ENCODE measurements at regions not wholly inside any gene's neighbourhood (a gene's known extent, or its start where the extent isn't known, plus 50 kb on each side); places are given as distances from the start of the nearest gene placed in this dataset.
A peak's percentile ranks its signal among the peaks of the same experiment; 100 is the strongest.

DNA sequence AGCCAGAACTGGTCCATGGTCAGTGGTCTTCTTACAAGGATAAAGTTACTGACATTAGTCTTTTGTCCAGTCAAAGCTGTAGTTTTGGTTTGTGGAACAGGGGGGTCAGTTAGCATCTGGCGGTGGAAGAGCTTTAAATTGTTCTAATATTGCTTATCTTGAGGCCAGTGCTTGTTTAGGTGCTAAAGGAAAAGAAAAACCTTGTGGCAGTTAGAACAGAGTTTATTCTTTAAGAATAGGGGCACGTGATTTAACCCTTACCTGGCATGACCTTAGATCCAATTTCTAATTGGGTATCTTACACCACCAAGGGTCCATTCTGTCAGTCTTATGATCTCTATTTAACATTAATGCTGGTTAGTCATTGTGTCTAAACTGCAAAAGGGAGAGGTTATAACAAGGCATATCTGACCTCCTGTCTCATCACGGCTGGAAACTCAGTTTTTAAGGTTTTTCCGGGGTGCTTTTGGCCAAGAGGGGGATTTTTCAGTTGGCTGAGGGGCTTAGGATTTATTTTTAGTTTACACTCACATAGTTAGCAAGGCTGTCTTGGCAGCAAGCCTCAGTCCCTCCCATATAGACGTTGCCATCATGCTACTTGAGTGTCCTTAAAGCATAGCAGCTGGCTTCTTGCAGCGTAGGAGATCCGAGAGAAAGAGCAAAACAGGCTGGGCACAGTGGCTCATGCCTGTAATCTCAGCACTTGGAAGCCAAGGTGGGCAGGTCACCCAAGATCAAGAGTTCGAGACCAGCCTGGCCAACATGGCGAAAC, 60.1 kb upstream of the FAM89A start:
- H3K27ac ChIP-seq: no peak overlapping the region
- TF ChIP-seq, protein P1, sequence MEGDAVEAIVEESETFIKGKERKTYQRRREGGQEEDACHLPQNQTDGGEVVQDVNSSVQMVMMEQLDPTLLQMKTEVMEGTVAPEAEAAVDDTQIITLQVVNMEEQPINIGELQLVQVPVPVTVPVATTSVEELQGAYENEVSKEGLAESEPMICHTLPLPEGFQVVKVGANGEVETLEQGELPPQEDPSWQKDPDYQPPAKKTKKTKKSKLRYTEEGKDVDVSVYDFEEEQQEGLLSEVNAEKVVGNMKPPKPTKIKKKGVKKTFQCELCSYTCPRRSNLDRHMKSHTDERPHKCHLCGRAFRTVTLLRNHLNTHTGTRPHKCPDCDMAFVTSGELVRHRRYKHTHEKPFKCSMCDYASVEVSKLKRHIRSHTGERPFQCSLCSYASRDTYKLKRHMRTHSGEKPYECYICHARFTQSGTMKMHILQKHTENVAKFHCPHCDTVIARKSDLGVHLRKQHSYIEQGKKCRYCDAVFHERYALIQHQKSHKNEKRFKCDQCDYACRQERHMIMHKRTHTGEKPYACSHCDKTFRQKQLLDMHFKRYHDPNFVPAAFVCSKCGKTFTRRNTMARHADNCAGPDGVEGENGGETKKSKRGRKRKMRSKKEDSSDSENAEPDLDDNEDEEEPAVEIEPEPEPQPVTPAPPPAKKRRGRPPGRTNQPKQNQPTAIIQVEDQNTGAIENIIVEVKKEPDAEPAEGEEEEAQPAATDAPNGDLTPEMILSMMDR (IDR thresholded peaks at IDR 0.05): no peak
- TF ChIP-seq ZFX (IDR thresholded peaks at IDR 0.05; ENCODE audit: borderline replicate concordance): no peak

DNA sequence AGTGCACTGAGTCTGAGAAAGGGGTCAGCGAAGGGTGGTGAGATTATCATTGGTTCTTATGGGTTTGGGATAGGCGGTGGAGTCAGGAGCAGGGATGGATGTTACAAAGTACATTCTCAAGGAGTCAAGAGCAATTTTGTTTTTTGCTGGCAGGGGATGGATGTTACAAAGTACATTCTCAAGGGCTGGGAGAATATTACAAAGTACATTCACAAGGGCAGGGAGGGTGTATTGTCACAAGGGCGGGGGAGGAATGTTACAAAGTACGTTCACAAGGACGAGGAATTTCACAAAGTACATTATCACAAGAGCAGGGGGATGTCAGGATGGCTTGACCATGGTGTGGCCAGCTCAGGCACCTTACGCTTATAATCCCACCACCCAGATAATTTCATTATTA, 59.3 kb upstream of the FAM89A start:
- H3K27ac ChIP-seq: no peak overlapping the region
- TF ChIP-seq ZFX (IDR thresholded peaks at IDR 0.05; ENCODE audit: borderline replicate concordance): no peak
- TF ChIP-seq, protein P1 (IDR thresholded peaks at IDR 0.05): no peak

DNA sequence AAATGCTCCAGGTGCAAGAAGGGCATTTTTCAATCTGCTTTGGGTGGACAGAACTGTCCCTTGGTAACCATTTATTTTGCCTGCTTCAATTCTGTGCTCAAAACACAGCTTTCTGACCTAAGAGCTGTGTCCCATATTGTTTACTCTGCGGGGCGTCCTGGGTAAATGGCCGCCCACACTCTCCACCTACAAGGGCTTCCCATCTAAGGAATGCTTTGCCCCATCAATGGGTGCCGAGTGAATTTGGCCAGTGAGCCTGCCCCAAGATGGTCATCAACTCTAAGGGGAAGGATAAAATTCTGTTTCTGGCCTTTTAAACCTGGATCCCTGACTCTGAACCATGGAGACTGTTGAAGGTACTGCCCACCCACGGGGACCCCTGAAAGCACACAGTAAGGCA, 55.5 kb upstream of the FAM89A start:
- TF ChIP-seq ZFX (IDR thresholded peaks at IDR 0.05; ENCODE audit: borderline replicate concordance): no peak
- TF ChIP-seq, protein P1 (IDR thresholded peaks at IDR 0.05): no peak
- no peak overlapping the region for H3K27ac ChIP-seq

DNA sequence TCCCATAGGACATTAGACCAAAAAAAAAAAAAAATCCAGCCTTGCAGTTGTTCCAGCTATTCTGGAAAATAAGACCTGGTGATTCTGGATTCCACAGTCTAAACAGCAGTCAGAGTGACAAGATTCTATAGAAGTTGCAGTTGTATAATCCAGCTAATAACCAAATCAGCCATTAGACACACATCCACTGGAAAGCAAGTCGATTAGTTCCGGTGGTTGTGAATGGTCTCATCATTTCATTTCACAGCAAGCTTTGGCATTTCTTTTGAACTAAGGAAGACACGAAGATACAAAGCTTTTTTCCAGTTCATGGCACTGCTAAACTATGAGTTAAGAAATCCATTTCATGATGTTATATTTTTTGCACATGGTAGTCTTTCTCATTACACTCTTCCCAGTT, 54.4 kb upstream of the FAM89A start:
- TF ChIP-seq, protein P1 (IDR thresholded peaks at IDR 0.05): no peak
- no peak for TF ChIP-seq ZFX (IDR thresholded peaks at IDR 0.05; ENCODE audit: borderline replicate concordance)
- H3K27ac ChIP-seq: no peak overlapping the region

DNA sequence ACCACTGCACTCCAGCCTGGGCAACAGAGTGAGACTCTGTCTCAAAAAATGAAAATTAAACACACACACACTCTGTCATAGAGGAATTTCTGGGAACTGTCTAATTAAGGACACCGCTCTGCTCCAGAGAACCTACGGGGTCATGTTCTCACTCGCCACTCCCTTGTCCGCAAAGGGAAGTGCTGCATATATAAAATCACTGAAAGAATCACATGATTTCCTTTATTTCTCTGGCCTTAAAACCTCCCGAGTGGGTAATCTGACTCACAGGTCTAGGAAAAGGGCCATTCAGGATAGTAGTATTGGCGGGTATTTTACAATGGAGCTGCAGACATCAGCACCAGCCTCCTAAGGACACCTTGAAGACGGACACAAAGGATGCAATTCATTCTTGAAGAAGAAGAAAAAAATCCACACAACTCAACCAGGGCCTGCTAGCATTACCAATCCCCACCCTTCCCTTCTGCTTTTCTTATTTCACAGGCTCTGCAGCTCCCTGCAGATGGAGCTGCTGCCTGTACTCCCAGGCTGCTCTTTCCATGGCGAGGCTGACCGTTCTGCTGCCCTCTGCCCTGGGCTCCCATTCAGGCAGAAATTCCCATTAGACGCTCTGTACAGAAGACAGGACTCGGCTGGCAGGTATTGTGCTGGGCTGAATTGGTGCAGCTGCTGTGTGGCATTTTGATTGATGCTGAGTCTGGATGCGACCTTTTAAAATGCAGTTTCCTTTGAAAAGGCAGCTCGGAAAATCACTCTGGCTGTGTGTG, 53.3 kb upstream of the FAM89A start:
- TF ChIP-seq ZFX (IDR thresholded peaks at IDR 0.05; ENCODE audit: borderline replicate concordance): no peak
- TF ChIP-seq, protein P1 (IDR thresholded peaks at IDR 0.05): no peak
- H3K27ac ChIP-seq: no peak overlapping the region

DNA sequence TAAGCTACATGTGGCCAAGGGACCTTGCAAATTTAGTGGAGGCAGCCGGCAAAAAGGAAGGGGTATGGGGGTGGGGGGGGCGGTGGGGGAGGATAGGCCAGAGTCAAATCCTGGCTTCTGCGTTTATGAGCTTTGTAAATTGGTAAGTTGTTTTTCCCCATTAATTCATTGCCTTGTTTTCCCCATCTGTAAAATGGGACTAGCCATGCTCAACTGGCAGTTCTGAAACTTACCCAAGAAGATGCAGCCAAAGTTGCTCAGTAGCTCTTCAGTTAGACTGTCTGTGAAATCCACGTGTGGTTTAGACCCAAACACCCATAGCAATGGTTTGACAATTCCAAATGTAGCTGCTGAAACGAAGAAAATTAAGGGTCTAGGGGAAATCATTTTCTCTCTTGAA, 52.3 kb upstream of the FAM89A start:
- TF ChIP-seq ZFX (IDR thresholded peaks at IDR 0.05; ENCODE audit: borderline replicate concordance): no peak
- TF ChIP-seq, protein P1 (IDR thresholded peaks at IDR 0.05): no peak
- H3K27ac ChIP-seq: no peak overlapping the region

DNA sequence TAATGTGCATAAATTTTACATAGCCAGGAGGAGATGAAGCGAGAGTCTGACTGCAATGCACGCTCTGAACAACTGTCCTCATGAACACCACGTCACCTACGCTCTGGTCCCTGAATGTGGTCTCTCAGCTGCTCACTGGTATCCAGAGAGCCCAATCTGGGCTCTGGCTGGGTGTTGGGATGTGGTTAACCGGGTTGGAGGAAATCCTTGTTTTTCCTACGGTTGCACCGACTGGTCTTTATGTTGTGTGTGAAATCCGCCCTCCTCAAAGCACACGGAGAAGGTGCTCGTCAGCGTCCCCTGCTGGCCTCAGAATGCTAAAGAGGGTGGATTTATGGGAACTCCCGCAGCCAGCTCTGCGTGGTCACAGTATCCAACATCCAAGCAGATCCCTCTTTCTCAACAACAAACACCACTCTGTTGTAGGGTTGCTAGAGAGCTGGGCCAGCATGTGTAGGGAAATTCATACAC, 51.8 kb upstream of the FAM89A start:
- H3K27ac ChIP-seq: no peak overlapping the region
- TF ChIP-seq, protein P1 (IDR thresholded peaks at IDR 0.05): peak; percentile 89
- no peak for TF ChIP-seq ZFX (IDR thresholded peaks at IDR 0.05; ENCODE audit: borderline replicate concordance)
